T47D (cell line): ENCODE measurements at regions not wholly inside any gene's neighbourhood (a gene's known extent, or its start where the extent isn't known, plus 50 kb on each side); places are given as distances from the start of the nearest gene placed in this dataset.
A peak's percentile ranks its signal among the peaks of the same experiment; 100 is the strongest.

Experiments
- DNase-seq, 2 experiments: peaks; one replicate each; pipeline versions ENCODE4 v3.0.0 to v3.0.0-alpha.2; 2011 to 2012; ENCODE audit warnings: low read depth in 1 of 2, low spot score in 1 of 2
- JUND ChIP-seq: IDR thresholded peaks from 2 replicates; pipeline ENCODE4 v1.6.1; 2012; ENCODE audit warnings: low read depth
- in situ Hi-C: cut with HindIII; loops from 2 replicates; pipeline ENCODE4 v1.10.0; 2016; ENCODE audit warnings: low sequenced_read_pairs, low pct_unique_long_range_greater_than_20kb

GRCh38 chr16:6356911-6357310 is 975.7 kb upstream of the RBFOX1 start:
- in situ Hi-C loops: no loop called here

GRCh38 chr16:6349725-6350124 is 982.9 kb upstream of the RBFOX1 start:
- DNase-seq: no peak
- no peak for TF ChIP-seq JUND
- in situ Hi-C loops: no loop called here

More at GRCh38 chr16:6356911-6357310, 975.7 kb upstream of the RBFOX1 start:
- TF ChIP-seq JUND: no peak
- DNase-seq: no peak

DNA sequence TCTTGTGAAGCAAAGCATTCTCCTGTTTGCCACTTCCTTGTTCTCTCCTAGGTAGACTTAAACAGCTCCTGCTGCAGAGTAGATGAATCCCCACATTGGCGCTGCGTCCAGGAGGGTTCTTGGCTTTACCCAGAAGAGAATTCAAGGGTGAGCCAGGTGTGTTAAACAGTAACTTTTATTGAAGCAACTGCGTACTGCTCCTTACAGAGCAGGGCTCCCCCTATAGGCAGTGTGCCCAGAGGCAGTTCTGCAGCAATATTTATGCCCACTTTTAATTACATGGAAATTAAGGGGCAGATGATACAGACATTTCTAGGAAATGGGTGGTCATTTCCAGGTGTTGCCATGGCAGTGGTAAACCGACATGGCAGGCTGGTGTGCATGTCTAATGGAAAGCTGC is 987.6 kb upstream of the RBFOX1 start:
- no peak for DNase-seq
- in situ Hi-C loops: no loop called here
- TF ChIP-seq JUND: no peak

DNA sequence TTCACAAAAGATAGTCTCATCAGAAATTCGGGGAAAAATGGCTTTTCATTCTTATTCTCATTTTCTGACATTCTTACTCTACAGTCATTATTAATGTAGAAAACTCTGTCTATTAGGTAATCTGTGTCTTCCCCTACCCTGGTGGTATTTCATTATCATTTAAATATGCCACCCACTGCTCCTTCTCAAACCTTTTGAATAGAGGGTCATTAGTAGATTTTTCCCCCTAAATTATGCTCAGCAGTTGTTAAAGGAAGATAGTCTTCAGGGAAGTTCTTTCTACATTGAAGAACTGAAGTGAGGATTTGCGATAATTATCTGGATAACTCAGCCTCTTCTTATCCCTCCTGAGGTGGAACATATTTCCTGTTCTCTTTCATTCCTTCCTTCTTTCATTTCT is 989.5 kb upstream of the RBFOX1 start:
- DNase-seq: no peak
- in situ Hi-C loops: no loop called here
- no peak for TF ChIP-seq JUND

- no peak for DNase-seq
- no peak for TF ChIP-seq JUND
- in situ Hi-C loops: no loop called here
These were observed 990.7 kb upstream of the RBFOX1 start for GRCh38 chr16:6341981-6342380.

DNA sequence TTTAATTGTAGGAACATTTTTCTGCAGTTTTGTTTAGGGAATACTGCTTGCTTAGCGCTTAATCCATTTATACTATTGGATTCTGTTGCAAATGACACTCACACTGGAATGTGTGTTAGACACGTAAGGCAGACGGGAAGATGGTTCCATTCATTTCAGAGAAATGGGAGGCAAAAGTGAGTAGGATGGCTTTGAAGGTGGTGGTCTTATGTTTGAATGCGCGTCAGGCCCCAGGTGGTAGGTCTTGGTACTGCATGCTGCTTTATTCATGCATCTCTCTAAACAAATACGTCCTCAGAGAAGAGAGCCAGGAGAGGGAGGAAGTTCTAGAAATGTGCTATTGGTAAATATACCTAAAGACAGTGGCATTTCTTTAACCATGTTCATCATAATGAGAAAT is 997.6 kb upstream of the RBFOX1 start:
- peak in 1 of 2 experiments; percentile 25 for DNase-seq
- in situ Hi-C loops: no loop called here
- TF ChIP-seq JUND: no peak

- no peak for TF ChIP-seq JUND
- in situ Hi-C loops: no loop called here
- DNase-seq: no peak
These were observed 1000.9 kb upstream of the RBFOX1 start for GRCh38 chr16:6331770-6332169.

DNA sequence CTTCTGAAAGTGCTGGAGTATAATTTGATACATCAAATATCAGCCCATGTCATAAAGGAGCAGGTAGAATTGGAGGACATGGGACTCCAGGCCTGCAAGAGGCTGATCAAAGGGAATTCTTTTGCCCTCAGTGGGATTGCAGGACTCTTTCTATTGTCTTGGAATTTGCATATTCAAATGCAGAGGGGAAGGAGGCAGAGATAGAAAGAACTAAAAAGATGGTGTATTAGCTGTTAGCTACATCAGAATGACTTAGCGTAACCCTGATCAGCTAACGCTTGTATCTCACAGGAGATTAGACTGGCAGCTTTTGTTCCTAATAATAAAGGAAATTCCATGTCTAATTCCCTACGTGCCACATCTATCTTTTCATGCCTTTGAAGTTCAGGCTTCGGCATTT is 1014.7 kb upstream of the RBFOX1 start:
- in situ Hi-C loops: no loop called here
- no peak for DNase-seq
- TF ChIP-seq JUND: no peak

DNA sequence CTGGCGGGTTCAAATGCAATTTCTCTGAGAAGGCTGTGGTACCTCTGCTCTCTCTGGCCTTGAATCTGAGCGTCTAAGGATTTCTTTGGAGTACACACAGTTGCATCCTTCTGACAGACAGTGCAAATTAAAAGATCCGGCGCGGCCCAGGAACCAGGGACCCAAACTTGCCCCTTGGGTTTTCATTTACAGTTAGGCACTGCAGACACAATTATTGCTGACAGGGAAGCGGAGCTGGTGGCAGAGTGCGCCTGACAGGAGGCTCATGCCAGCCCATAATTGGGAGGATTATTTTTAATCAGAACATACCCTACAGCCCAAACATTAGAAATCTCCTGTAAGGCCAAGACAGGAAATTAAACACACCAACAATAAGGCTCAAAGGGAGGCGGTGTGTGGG is 1023.4 kb upstream of the RBFOX1 start:
- in situ Hi-C loops: no loop called here
- no peak for TF ChIP-seq JUND
- DNase-seq: no peak

DNA sequence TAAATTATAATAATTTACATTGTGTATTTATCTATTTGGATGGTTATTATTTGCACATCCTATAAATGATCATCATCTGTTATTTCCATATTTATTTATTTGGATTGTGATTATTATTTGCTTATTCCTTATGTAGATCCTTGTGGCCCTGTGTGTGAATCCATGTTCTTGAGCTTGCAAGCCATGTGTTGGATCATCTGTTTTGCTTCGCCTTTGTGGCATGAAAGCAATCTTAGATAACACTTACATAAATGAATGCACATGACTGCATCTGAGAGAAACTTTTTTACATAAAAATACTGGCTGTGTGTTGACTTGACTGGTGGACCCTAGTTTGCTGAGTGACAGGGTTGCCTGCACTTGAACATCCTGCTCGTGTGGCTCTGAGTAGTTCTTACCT is 1024.5 kb upstream of the RBFOX1 start:
- no peak for DNase-seq
- no peak for TF ChIP-seq JUND
- in situ Hi-C loops: no loop called here

DNA sequence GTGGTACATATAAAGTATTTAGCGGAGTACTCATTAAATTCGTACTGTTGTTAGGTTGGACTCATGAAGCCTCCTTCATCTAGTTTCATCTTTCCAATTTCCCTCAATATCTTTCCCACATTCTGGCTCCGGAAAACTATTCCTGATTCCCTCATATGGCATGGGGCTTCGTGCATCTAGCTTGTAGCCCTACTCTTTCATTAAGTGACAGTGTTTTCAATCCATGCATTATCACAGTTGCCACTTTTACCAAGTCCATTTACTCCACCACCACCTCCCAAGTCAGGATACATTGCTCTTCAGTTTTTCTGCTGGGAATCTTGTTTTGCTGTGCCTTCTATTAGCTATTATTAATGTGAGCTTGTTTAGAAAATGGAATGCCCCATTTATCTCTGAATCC is 1032.1 kb upstream of the RBFOX1 start:
- no peak for TF ChIP-seq JUND
- no peak for DNase-seq
- in situ Hi-C loops: no loop called here

GRCh38 chr16:6297666-6298410 is 1034.8 kb upstream of the RBFOX1 start:
- no peak for DNase-seq
- in situ Hi-C loops: no loop called here
- no peak for TF ChIP-seq JUND

GRCh38 chr16:6286176-6286575 is 1046.5 kb upstream of the RBFOX1 start:
- no peak for DNase-seq
- TF ChIP-seq JUND: no peak
- in situ Hi-C loops: no loop called here

DNA sequence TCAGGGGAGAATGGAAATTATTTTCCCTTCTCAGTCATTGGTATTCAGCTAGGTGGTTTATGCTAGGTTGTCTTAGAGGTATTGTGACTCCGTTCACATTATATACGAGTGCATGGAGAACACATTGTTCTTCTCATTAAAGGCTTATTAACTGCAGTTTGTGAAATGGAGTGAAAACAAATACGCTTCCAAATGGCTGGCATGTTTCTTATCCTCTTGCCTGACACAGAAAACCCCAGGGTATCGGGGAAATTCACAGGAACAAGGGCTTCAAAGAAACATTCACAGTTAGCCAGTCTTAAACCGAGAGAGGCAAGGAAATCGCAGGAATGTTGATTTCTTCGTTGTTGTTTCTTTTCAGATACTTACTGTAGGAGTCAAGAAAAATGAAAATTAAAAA is 1047.9 kb upstream of the RBFOX1 start:
- in situ Hi-C loops: no loop called here
- no peak for DNase-seq
- no peak for TF ChIP-seq JUND
